ENCODE measurements at regions not wholly inside any gene's neighbourhood (a gene's known extent, or its start where the extent isn't known, plus 50 kb on each side); places are given as distances from the start of the nearest gene placed in this dataset.
"Not testable (repeated sequence)": the region's sequence is repeated elsewhere in the genome, so short reads cannot be mapped to it uniquely, and the experiment has no call there.

DNA sequence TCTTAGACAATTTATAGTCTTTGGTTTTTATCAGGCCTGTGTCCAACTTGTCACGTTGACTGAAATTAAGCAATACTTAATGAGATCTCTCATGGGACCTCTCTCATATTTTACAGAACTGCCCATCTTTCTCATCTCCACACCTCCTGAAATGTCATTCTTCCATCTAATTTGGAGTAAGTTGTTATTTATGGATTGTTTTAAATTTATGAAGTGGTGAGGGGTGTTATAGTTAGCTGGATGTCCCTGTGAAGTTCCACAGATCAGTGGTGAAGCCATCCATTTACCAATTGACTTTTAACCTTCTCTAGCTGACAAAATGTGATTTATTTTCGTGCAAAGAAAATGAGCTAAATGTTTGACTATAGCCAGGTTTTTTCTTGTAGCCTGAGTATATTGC is 824.9 kb downstream of the KCNJ2 start:
- no peaks in the 10 kb centered on the region for H3K36me3 ChIP-seq (ENCODE audit: insufficient read depth, low read length)
- no peaks in the 10 kb centered on the region; the same call in 1 of the 2 replicates for H3K4me1 ChIP-seq (ENCODE audit: insufficient read depth, low read length)
- no peaks in the 10 kb centered on the region for H3K9me3 ChIP-seq (ENCODE audit: control insufficient read depth, insufficient read depth, low read length)

DNA sequence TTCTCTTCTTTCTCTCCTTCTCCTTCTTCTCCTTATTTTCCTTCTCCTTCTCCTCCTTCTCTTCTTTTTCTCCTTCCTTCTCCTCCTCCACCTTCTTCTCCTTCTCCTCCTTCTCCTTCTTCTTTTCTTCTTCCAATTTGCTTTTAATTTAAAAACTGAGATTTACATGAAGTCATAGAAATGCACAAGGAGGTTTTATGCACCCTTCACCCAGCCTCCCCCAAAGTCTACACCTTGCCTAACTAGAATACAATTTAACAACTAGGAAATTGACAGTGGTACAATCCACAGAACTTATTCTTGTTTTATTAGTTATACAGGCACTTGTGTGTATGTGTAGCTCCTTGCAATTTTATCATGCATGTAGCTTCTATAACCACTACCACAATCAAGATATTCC is 826.7 kb downstream of the KCNJ2 start:
- Histone ChIP-seq H3K4me1 (ENCODE audit: insufficient read depth, low read length) (no peaks in the 10 kb centered on the region), H3K9me3 (ENCODE audit: control insufficient read depth, insufficient read depth, low read length) (no peaks in the 10 kb centered on the region), H3K36me3 (ENCODE audit: insufficient read depth, low read length) (no peaks in the 10 kb centered on the region), H3K9ac (ENCODE audit: low read depth, low read length) (no peak overlapping the region)

More for the DNA sequence above, 824.9 kb downstream of the KCNJ2 start:
- H3K9ac ChIP-seq (ENCODE audit: low read depth, low read length): no peak overlapping the region

DNA sequence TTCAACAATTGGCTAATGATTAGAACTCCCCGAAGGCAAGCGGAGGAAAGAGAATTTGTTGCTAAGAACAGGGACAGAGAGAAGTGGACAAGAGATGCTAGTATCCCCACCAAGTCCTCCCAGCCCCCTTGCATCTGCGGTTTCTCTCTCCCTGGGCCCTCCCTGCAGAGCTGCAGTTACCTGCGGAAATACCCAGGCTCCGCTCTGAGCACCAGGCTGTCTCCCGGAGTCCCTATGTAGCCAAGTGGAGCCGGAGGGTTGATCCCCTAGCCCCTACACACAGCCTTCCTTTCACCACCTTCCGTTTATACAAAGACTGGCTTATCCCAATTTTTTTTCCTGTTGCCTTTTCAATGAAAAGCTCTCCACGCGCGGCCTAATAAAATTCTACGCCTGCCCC is 834.4 kb downstream of the KCNJ2 start:
- H3K4me1 ChIP-seq (ENCODE audit: insufficient read depth, low read length): no peaks in the 10 kb centered on the region; the same call in 1 of the 2 replicates
- H3K36me3 ChIP-seq (ENCODE audit: insufficient read depth, low read length): no peaks in the 10 kb centered on the region
- no peaks in the 10 kb centered on the region for H3K9me3 ChIP-seq (ENCODE audit: control insufficient read depth, insufficient read depth, low read length)
- H3K9ac ChIP-seq (ENCODE audit: low read depth, low read length): no peak overlapping the region

GRCh38 chr17:71004413-71004812 is 835.1 kb downstream of the KCNJ2 start:
- H3K9ac ChIP-seq (ENCODE audit: low read depth, low read length): no peak overlapping the region
- no peaks in the 10 kb centered on the region; the same call in 1 of the 2 replicates for H3K4me1 ChIP-seq (ENCODE audit: insufficient read depth, low read length)
- H3K36me3 ChIP-seq (ENCODE audit: insufficient read depth, low read length): no peaks in the 10 kb centered on the region
- no peaks in the 10 kb centered on the region for H3K9me3 ChIP-seq (ENCODE audit: control insufficient read depth, insufficient read depth, low read length)

- Histone ChIP-seq H3K4me1 (ENCODE audit: insufficient read depth, low read length) (no peaks in the 10 kb centered on the region), H3K9ac (ENCODE audit: low read depth, low read length) (no peak overlapping the region), H3K9me3 (ENCODE audit: control insufficient read depth, insufficient read depth, low read length) (no peaks in the 10 kb centered on the region), H3K36me3 (ENCODE audit: insufficient read depth, low read length) (no peaks in the 10 kb centered on the region)
Measured at GRCh38 chr17:71011391-71011790, 842.1 kb downstream of the KCNJ2 start.

DNA sequence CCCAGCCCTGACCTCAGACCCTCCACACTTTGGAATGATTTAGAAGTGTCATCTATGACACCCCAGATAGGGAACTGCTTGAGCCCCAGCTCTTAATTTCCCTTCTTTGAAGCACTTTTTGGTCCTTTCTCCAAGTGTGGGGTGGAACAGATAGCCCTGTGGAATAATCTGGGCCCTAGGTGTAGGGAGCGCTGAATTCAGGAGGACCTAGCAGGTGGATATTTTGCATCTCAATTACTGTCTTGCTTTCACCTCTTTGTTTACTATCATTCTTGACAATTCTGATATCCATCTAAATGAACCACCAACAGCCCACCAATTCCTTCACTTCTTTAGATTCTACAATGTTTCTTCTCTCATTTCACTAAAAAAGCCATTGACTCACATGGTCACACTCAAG is 850.4 kb downstream of the KCNJ2 start:
- Histone ChIP-seq H3K9ac (ENCODE audit: low read depth, low read length) (no peak overlapping the region), H3K36me3 (ENCODE audit: insufficient read depth, low read length) (no peaks in the 10 kb centered on the region), H3K4me1 (ENCODE audit: insufficient read depth, low read length) (no peaks in the 10 kb centered on the region), H3K9me3 (ENCODE audit: control insufficient read depth, insufficient read depth, low read length) (no peaks in the 10 kb centered on the region; the same call in 1 of the 2 replicates)

DNA sequence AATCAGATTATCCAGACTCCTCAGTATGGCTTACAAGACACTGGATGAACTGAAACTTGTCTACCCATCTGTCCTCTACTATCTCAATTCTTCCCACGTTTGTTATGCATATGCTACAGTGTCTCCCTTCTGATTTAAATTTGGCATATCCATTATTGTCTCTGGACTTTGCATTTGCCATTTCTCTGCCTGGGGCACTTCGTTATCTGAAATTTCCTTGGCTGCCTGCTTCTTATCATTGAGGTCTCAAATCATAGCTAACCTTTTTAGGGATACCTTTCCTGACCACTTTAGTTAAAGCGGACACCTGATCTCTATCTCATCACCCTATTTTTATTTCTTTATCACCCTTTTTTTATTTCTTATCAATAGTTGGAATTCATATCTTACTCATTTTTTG is 853.4 kb downstream of the KCNJ2 start:
- H3K36me3 ChIP-seq (ENCODE audit: insufficient read depth, low read length): no peaks in the 10 kb centered on the region
- no peak overlapping the region for H3K9ac ChIP-seq (ENCODE audit: low read depth, low read length)
- H3K9me3 ChIP-seq (ENCODE audit: control insufficient read depth, insufficient read depth, low read length): no peaks in the 10 kb centered on the region; the same call in 1 of the 2 replicates
- H3K4me1 ChIP-seq (ENCODE audit: insufficient read depth, low read length): no peaks in the 10 kb centered on the region

DNA sequence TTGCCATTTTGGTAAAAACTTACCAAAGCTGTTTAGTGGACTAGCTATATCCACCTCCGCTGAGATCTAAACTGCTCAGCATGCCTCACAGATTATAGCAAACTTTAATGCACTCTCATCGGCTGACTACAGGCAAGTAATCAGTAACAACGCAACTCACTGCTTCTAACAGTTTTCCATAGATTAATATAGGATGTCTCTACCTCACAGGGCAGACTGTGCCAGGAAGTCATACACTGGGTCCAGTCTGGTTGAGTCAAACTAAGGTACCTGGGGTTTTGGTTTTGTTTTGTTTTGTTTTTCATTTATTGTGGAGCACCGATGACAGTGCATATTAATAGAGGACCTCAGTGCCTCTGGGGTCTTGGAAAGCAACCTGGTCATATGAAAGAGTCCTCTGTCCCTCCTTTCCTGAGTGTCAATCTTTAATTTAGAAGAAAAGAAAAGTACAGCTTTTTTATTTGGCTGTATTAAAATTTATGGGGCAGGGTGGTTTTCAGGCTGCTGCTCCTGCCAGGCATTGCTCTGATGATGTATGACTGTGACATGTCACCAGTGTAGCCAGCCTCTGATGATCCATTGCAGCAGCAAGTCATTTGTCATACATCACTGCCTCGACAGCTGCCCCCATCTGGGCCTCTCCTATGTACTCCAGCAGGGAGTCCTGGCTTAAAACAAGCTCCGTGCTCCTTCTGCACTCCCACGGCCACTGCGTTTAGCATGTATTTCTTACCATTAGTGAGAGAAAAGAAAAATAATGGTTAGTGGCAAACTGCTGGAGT is 854.1 kb downstream of the KCNJ2 start:
- no peaks in the 10 kb centered on the region; the same call in 1 of the 2 replicates for H3K9me3 ChIP-seq (ENCODE audit: control insufficient read depth, insufficient read depth, low read length)
- no peaks in the 10 kb centered on the region for H3K4me1 ChIP-seq (ENCODE audit: insufficient read depth, low read length)
- H3K9ac ChIP-seq (ENCODE audit: low read depth, low read length): no peak overlapping the region
- no peaks in the 10 kb centered on the region for H3K36me3 ChIP-seq (ENCODE audit: insufficient read depth, low read length)

- H3K4me1 ChIP-seq (ENCODE audit: insufficient read depth, low read length): no peaks in the 10 kb centered on the region
- no peaks in the 10 kb centered on the region for H3K36me3 ChIP-seq (ENCODE audit: insufficient read depth, low read length)
- H3K9me3 ChIP-seq (ENCODE audit: control insufficient read depth, insufficient read depth, low read length): no peaks in the 10 kb centered on the region; the same call in 1 of the 2 replicates
- H3K9ac ChIP-seq (ENCODE audit: low read depth, low read length): no peak overlapping the region
Measured at GRCh38 chr17:71024172-71024571, 854.8 kb downstream of the KCNJ2 start.

- no peak overlapping the region for H3K9ac ChIP-seq (ENCODE audit: low read depth, low read length)
- no peaks in the 10 kb centered on the region for H3K4me1 ChIP-seq (ENCODE audit: insufficient read depth, low read length)
- no peaks in the 10 kb centered on the region; the same call in 1 of the 2 replicates for H3K9me3 ChIP-seq (ENCODE audit: control insufficient read depth, insufficient read depth, low read length)
- no peaks in the 10 kb centered on the region for H3K36me3 ChIP-seq (ENCODE audit: insufficient read depth, low read length)
Measured at GRCh38 chr17:71024969-71025368, 855.6 kb downstream of the KCNJ2 start.

- Histone ChIP-seq H3K36me3 (ENCODE audit: insufficient read depth, low read length) (no peaks in the 10 kb centered on the region), H3K9me3 (ENCODE audit: control insufficient read depth, insufficient read depth, low read length) (no peaks in the 10 kb centered on the region), H3K4me1 (ENCODE audit: insufficient read depth, low read length) (peaks cover 6% of the 10 kb centered on the region), H3K9ac (ENCODE audit: low read depth, low read length) (no peak overlapping the region)
Measured at GRCh38 chr17:71029246-71029645, 859.9 kb downstream of the KCNJ2 start.

DNA sequence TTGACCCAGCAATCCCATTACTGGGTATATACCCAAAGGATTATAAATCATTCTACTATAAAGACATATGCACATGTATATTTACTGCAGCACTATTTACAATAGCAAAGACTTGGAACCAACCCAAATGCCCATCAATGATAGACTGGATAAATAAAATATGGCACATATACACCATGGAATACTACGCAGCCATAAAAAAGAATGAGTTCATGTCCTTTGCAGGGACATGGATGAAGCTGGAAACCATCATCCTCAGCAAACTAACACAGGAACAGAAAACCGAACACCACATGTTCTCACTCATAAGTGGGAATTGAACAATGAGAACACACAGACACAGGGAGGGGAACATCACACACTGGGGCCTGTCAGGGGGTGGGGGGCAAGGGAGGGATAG is 862.0 kb downstream of the KCNJ2 start:
- H3K9me3 ChIP-seq (ENCODE audit: control insufficient read depth, insufficient read depth, low read length); H3K9ac ChIP-seq (ENCODE audit: low read depth, low read length); H3K36me3 ChIP-seq (ENCODE audit: insufficient read depth, low read length); H3K4me1 ChIP-seq (ENCODE audit: insufficient read depth, low read length): not testable (repeated sequence)

DNA sequence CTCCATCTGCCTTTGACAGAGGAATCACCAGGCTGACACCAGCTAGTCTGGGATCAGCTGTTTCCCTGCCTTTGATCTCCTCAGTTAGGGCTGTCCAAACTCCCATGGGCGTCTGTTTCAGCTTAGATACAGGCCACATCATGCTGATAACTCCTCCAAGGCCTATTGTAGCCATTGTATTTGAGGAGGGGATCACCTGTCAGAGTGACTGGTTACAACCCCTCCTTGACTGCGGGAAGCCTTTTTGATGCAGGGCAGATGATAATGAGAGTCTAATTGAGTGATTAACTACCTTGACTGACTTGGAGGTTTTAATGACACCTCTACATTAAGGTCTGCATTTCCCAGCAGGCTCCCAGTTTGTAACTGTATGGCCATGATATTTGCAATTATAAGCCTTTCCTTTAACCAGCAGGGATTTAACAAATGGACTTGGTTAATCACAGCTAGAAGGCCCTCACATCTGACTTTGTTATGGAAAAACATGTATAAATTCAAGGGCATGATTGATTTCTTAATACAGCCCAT is 863.5 kb downstream of the KCNJ2 start:
- H3K4me1 ChIP-seq (ENCODE audit: insufficient read depth, low read length): peaks cover 7% of the 10 kb centered on the region

DNA sequence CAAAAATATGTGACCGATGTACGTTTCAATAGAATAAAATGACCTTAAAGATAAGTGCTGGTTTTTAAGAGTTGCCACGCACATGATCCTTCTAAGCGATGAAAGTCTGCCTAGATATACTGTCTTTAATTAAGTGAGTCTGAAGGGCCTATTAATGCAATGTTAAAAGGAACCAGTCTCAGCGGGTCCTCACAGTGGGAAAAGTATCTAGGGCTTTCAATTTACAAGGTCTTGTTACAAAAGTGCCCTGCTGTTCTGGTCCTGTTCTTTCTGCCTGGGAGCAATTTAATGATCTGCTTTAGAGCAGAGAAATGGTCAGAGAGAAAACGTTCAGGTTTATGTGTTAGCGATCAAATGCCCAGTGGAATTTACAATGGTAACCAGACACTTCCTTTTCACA is 864.0 kb downstream of the KCNJ2 start:
- H3K9me3 ChIP-seq (ENCODE audit: control insufficient read depth, insufficient read depth, low read length): no peaks in the 10 kb centered on the region
- H3K9ac ChIP-seq (ENCODE audit: low read depth, low read length): no peak overlapping the region
- no peaks in the 10 kb centered on the region for H3K36me3 ChIP-seq (ENCODE audit: insufficient read depth, low read length)
- H3K4me1 ChIP-seq (ENCODE audit: insufficient read depth, low read length): peaks cover 7% of the 10 kb centered on the region

More for the DNA sequence above, 863.5 kb downstream of the KCNJ2 start:
- no peaks in the 10 kb centered on the region for H3K9me3 ChIP-seq (ENCODE audit: control insufficient read depth, insufficient read depth, low read length)
- no peak overlapping the region for H3K9ac ChIP-seq (ENCODE audit: low read depth, low read length)
- H3K36me3 ChIP-seq (ENCODE audit: insufficient read depth, low read length): no peaks in the 10 kb centered on the region

GRCh38 chr17:71035226-71035625 is 865.9 kb downstream of the KCNJ2 start:
- H3K9me3 ChIP-seq (ENCODE audit: control insufficient read depth, insufficient read depth, low read length): no peaks in the 10 kb centered on the region

More at GRCh38 chr17:71035226-71035625, 865.9 kb downstream of the KCNJ2 start:
- Histone ChIP-seq H3K36me3 (ENCODE audit: insufficient read depth, low read length) (no peaks in the 10 kb centered on the region), H3K9ac (ENCODE audit: low read depth, low read length) (no peak overlapping the region), H3K4me1 (ENCODE audit: insufficient read depth, low read length) (peaks cover 7% of the 10 kb centered on the region)

All from ES-I3 (cell line).